HCT116 (cell line): ENCODE measurements at regions not wholly inside any gene's neighbourhood (a gene's known extent, or its start where the extent isn't known, plus 50 kb on each side); places are given as distances from the start of the nearest gene placed in this dataset.

Experiments
- ATAC-seq: fragments of 200-7000 bp; cut with Tn5 transposase; 2 replicates; pipeline ENCODE4 v1.9.1; 2020; ENCODE audit warnings: mild to moderate bottlenecking, moderate library complexity
- BruUV-seq: library from RNA; stranded (reverse); fragments of 400-500 nt; replicated peaks from 2 replicates; lab custom pipeline; 2021; lab: Mats Ljungman, UMichigan
- CTCF ChIA-PET: fragments of 300-600 bp; sonication (Branson Sonifier 250); formaldehyde crosslinking; loops from one replicate; lab custom pipeline; 2021; ENCODE audit warnings: antibody characterized with exemption; lab: Charles Lee
- POLR2A ChIA-PET: fragments of 300-600, 350-600 bp; sonication (Branson Sonifier 250); formaldehyde crosslinking; loops from one replicate; lab custom pipeline; 2021; ENCODE audit warnings: antibody characterized with exemption; lab: Charles Lee
- RAD21 ChIA-PET, 2 experiments: fragments of 300-600 bp; sonication (Branson Sonifier 250); formaldehyde crosslinking; loops; one replicate each; lab custom pipeline; 2023; ENCODE audit warnings: low total read pairs in 2 of 2; ENCODE audit not compliant: uncharacterized antibody in 2 of 2, unreplicated experiment in 2 of 2, low non-redundant PET in 1 of 2; lab: Charles Lee
- DNase-seq: peaks from one replicate; pipeline ENCODE4 v3.0.0-alpha.2; 2010; ENCODE audit warnings: low read depth, low spot score
- H2AFZ ChIP-seq: fragments of 200-600 bp; shearing (Covaris generic), sonication (generic); 2 replicates; pipeline ENCODE4 v1.6.1; 2017; ENCODE audit warnings: low read depth, mixed run types, mixed read lengths, antibody characterized with exemption, low read length; ENCODE audit not compliant: poor library complexity, severe bottlenecking
- H3K27ac ChIP-seq: 2 replicates; pipeline ENCODE4 v1.5.1; 2012; ENCODE audit warnings: low read depth, low read length
- H3K27me3 ChIP-seq: fragments of 200-600 bp; sonication (generic); 2 replicates; pipeline ENCODE4 v1.6.1; 2016; ENCODE audit warnings: mixed run types, low read length, mixed read lengths; ENCODE audit not compliant: insufficient read depth
- H3K36me3 ChIP-seq, 2 experiments: fragments of 200-500 bp in 1 of 2; fragments of 200-600 bp in 1 of 2; sonication (Bioruptor generic) in 1 of 2; sonication (generic) in 1 of 2; 2 replicates each; pipeline versions ENCODE4 v1.5.1 to v1.6.1; 2014 to 2016; ENCODE audit warnings: low read length in 2 of 2, inconsistent platforms in 1 of 2, mixed read lengths in 1 of 2, mixed run types in 1 of 2; ENCODE audit not compliant: insufficient read depth in 2 of 2, control insufficient read depth in 1 of 2
- H3K4me1 ChIP-seq, 2 experiments: fragments of 200-600 bp in 1 of 2; sonication (generic) in 1 of 2; 2 replicates each; pipeline versions ENCODE4 v1.5.1 to v1.6.1; 2012 to 2017; ENCODE audit warnings: low read length in 2 of 2, inconsistent platforms in 1 of 2, mild to moderate bottlenecking in 1 of 2, mixed read lengths in 1 of 2, mixed run types in 1 of 2, moderate library complexity in 1 of 2; ENCODE audit not compliant: insufficient read depth in 2 of 2, control insufficient read depth in 1 of 2
- H3K4me2 ChIP-seq: fragments of 200-600 bp; sonication (generic); 2 replicates; pipeline ENCODE4 v1.6.1; 2017; ENCODE audit warnings: mixed run types, low read length, mixed read lengths
- H3K4me3 ChIP-seq, 2 experiments: fragments of 200-600 bp in 1 of 2; sonication (generic) in 1 of 2; replicated peaks in 1 of 2; 2 replicates each; pipeline ENCODE4 v1.5.1; 2011 to 2016; ENCODE audit warnings: low read length in 2 of 2, control low read depth in 1 of 2, low read depth in 1 of 2, mild to moderate bottlenecking in 1 of 2, mixed read lengths in 1 of 2, mixed run types in 1 of 2
- H3K79me2 ChIP-seq: fragments of 200-600 bp; sonication (generic); 2 replicates; pipeline ENCODE4 v1.6.1; 2017; ENCODE audit warnings: mild to moderate bottlenecking, mixed run types, low read length, moderate library complexity, mixed read lengths; ENCODE audit not compliant: insufficient read depth
- H3K9ac ChIP-seq: fragments of 200-600 bp; sonication (generic); 2 replicates; pipeline ENCODE4 v1.6.1; 2016; ENCODE audit warnings: low read length, mixed read lengths
- H3K9me2 ChIP-seq: fragments of 200-600 bp; sonication (generic), shearing (Covaris generic); 2 replicates; pipeline ENCODE4 v1.6.1; 2017; ENCODE audit warnings: mixed run types, mild to moderate bottlenecking, moderate library complexity; ENCODE audit not compliant: insufficient read depth
- H3K9me3 ChIP-seq, 2 experiments: fragments of 200-500 bp in 1 of 2; fragments of 200-600 bp in 1 of 2; sonication (Bioruptor generic) in 1 of 2; sonication (generic) in 1 of 2; 2 replicates each; pipeline ENCODE4 v1.6.1; 2014 to 2017; ENCODE audit warnings: low read length in 2 of 2, mixed read lengths in 2 of 2, inconsistent platforms in 1 of 2, low read depth in 1 of 2, mild to moderate bottlenecking in 1 of 2, mixed run types in 1 of 2, moderate library complexity in 1 of 2; ENCODE audit not compliant: control insufficient read depth in 1 of 2, insufficient read depth in 1 of 2
- H4K20me1 ChIP-seq: fragments of 200-600 bp; sonication (generic), shearing (Covaris generic); 2 replicates; pipeline ENCODE4 v1.6.1; 2017; ENCODE audit warnings: mixed run types, mild to moderate bottlenecking, moderate library complexity; ENCODE audit not compliant: insufficient read depth
- EZH2 ChIP-seq: fragments of 200-600 bp; sonication (generic); IDR thresholded peaks from 2 replicates; pipeline ENCODE4 v1.6.1; 2017; ENCODE audit warnings: antibody characterized with exemption, mixed run types
- EZH2phosphoT487 ChIP-seq: fragments of 200-600 bp; IDR thresholded peaks from 2 replicates; pipeline ENCODE4 v1.6.1; 2018; ENCODE audit warnings: antibody characterized with exemption, borderline replicate concordance
- POLR2AphosphoS5 ChIP-seq: IDR thresholded peaks from 2 replicates; pipeline ENCODE4 v1.6.1; 2011; ENCODE audit warnings: mild to moderate bottlenecking, low read depth, low read length, moderate library complexity
- RAD21 ChIP-seq: IDR thresholded peaks from 2 replicates; pipeline ENCODE4 v1.6.1; 2012; ENCODE audit warnings: low read depth, mild to moderate bottlenecking
- ZNF274 ChIP-seq: fragments of 200-500 bp; sonication (Bioruptor generic); IDR thresholded peaks from 2 replicates; pipeline ENCODE4 v1.6.1; 2014; ENCODE audit warnings: mild to moderate bottlenecking, low read depth, low read length, inconsistent platforms
- intact Hi-C: fragments of 100-400 bp; cut with micrococcal nuclease; formaldehyde crosslinking; loops from 2 replicates; pipeline ENCODE4 v1.10.0; 2022
- TF ChIP-seq, protein P1 (sequence below), 3 experiments: fragments of 200-600 bp in 1 of 3; sonication (generic) in 1 of 3; IDR thresholded peaks in 2 of 3; conservative IDR thresholded peaks in 1 of 3; 2 replicates each; pipeline ENCODE4 v1.5.1; 2012 to 2017; ENCODE audit warnings: low read depth in 2 of 3, low read length in 2 of 3, antibody characterized with exemption in 1 of 3, borderline replicate concordance in 1 of 3, control low read depth in 1 of 3, mild to moderate bottlenecking in 1 of 3, mixed read lengths in 1 of 3, mixed run types in 1 of 3, moderate library complexity in 1 of 3; ENCODE audit not compliant: insufficient read depth in 1 of 3

DNA sequence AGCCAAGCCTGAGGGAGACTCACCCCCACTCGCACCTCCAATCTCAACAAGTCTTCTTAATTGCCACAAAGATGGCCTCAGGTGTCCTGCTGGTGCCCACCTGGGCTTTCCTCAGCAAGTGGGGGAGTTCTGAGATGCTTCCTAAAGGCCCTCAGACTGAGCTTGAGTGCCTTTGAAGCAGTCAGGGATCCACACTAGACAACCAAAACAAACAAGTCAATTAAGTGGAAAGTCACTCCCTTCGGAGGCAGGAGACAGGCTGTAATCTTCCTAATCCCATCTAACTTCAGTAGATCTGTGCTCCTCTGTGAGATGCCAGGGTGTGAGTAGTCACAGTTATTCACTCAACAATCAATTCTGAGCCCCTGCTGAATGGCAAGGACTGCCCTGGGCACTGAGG lies 68.3 kb upstream of the SERP2 start:
- BruUV-seq = no TSS peak
- no peak overlapping the region for H3K4me3 ChIP-seq
- peak overlapping the region; percentile 96 for H3K27ac ChIP-seq
- no peak overlapping the region for H2AFZ ChIP-seq
- H3K79me2 ChIP-seq = no peaks in the 10 kb centered on the region
- peak; percentile 13 for DNase-seq
- intact Hi-C loops = no loop called here
- peak overlapping the region; percentile 71 for H3K4me2 ChIP-seq
- ATAC-seq = no peak
- peak overlapping the region; percentile 62 for H3K9ac ChIP-seq
- TF ChIP-seq EZH2phosphoT487 (no peak), ZNF274 (no peak), POLR2AphosphoS5 (no peak), EZH2 (no peak), RAD21 (no peak)
- TF ChIP-seq, protein P1, sequence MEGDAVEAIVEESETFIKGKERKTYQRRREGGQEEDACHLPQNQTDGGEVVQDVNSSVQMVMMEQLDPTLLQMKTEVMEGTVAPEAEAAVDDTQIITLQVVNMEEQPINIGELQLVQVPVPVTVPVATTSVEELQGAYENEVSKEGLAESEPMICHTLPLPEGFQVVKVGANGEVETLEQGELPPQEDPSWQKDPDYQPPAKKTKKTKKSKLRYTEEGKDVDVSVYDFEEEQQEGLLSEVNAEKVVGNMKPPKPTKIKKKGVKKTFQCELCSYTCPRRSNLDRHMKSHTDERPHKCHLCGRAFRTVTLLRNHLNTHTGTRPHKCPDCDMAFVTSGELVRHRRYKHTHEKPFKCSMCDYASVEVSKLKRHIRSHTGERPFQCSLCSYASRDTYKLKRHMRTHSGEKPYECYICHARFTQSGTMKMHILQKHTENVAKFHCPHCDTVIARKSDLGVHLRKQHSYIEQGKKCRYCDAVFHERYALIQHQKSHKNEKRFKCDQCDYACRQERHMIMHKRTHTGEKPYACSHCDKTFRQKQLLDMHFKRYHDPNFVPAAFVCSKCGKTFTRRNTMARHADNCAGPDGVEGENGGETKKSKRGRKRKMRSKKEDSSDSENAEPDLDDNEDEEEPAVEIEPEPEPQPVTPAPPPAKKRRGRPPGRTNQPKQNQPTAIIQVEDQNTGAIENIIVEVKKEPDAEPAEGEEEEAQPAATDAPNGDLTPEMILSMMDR (IDR thresholded peaks at IDR 0.05 in 2 of 3, conservative IDR thresholded peaks at IDR 0.05 in 1 of 3; ENCODE audit: borderline replicate concordance in 1 of 3, insufficient read depth in 1 of 3, low read depth in 2 of 3, low read length in 2 of 3) = no peak
- RAD21 ChIA-PET = interaction anchor here in 1 of 2 experiments (2.3 kb wide), 1 partner anchor 62 kb away, joined by 16 read pairs; no protein-coding TSS in a partner anchor
- POLR2A ChIA-PET = interaction anchor here (1.5 to 8.6 kb wide), 3 partner anchors 42 to 129 kb away, joined by 3 to 172 read pairs (median 4); no protein-coding TSS in a partner anchor
- no peaks in the 10 kb centered on the region for H3K9me2 ChIP-seq
- H3K9me3 ChIP-seq = no peaks in the 10 kb centered on the region
- no peaks in the 10 kb centered on the region for H4K20me1 ChIP-seq
- peaks cover 68 to 99% of the 10 kb centered on the region in 2 experiments for H3K4me1 ChIP-seq
- H3K36me3 ChIP-seq = no peaks in the 10 kb centered on the region
- CTCF ChIA-PET = interaction anchor here (1.3 kb wide), 1 partner anchor 132 kb away, joined by 3 read pairs; no protein-coding TSS in a partner anchor
- no peaks in the 10 kb centered on the region for H3K27me3 ChIP-seq
